A549 (cell line): ENCODE measurements at regions not wholly inside any gene's neighbourhood (a gene's known extent, or its start where the extent isn't known, plus 50 kb on each side); places are given as distances from the start of the nearest gene placed in this dataset.

ENCODE experiments used
- ATAC-seq, 2 experiments: fragments of 200-7000 bp in 1 of 2; fragments of >200 bp in 1 of 2; cut with Nextera tagmentation in 1 of 2; cut with Tn5 transposase in 1 of 2; 3 replicates each; pipeline versions ENCODE4 v1.8.0 to v1.9.1; 2018 to 2020; ENCODE audit warnings: mild to moderate bottlenecking in 1 of 2, moderate library complexity in 1 of 2
- CTCF ChIA-PET: fragments of 300-600 bp; sonication (Branson Sonifier 250); formaldehyde crosslinking; extraction: SDS; loops from one replicate; lab custom pipeline; 2021; ENCODE audit warnings: antibody characterized with exemption, inconsistent platforms; lab: Yijun Ruan, JAX
- POLR2A ChIA-PET: fragments of 350-600 bp; formaldehyde crosslinking; extraction: SDS; loops from one replicate; lab custom pipeline; 2021; ENCODE audit warnings: antibody characterized with exemption, inconsistent platforms; lab: Yijun Ruan, JAX
- DNase-seq, 2 experiments: peaks; one replicate each; pipeline versions ENCODE4 v3.0.0 to v3.0.0-alpha.2; 2011 to 2016; ENCODE audit warnings: low read depth in 1 of 2, low spot score in 1 of 2
- FAIRE-seq: peaks from 2 replicates; lab custom pipeline; 2011; peaks lifted over from hg19 to GRCh38; lab: Jason Lieb, UNC
- H3K27ac ChIP-seq, 2 experiments: fragments of >200 bp; sonication (Bioruptor Twin); formaldehyde crosslinking; 3 replicates each; pipeline ENCODE4 v1.5.1; 2016 to 2017
- H3K4me1 ChIP-seq: fragments of >200 bp; sonication (Bioruptor Twin); formaldehyde crosslinking; 3 replicates; pipeline ENCODE4 v1.6.1; 2016
- H3K4me2 ChIP-seq: fragments of >200 bp; sonication (Bioruptor Twin); formaldehyde crosslinking; 3 replicates; pipeline ENCODE4 v1.6.1; 2016
- H3K4me3 ChIP-seq: fragments of >200 bp; sonication (Bioruptor Twin); formaldehyde crosslinking; 3 replicates; pipeline ENCODE4 v1.5.1; 2016
- H3K9me3 ChIP-seq: fragments of >200 bp; sonication (Bioruptor Twin); formaldehyde crosslinking; 3 replicates; pipeline ENCODE4 v1.6.1; 2016
- CBX2 ChIP-seq: fragments of 200-600 bp; sonication (generic); IDR thresholded peaks from 2 replicates; pipeline ENCODE4 v1.6.1; 2016; ENCODE audit warnings: low read depth, mild to moderate bottlenecking, borderline replicate concordance
- CBX8 ChIP-seq: fragments of 200-600 bp; sonication (generic); IDR thresholded peaks from 2 replicates; pipeline ENCODE4 v1.6.1; 2016
- CHD4 ChIP-seq: fragments of 200-600 bp; sonication (generic); IDR thresholded peaks from 2 replicates; pipeline ENCODE4 v1.6.1; 2016; ENCODE audit warnings: antibody characterized with exemption, mild to moderate bottlenecking, borderline replicate concordance
- CTCF ChIP-seq: fragments of >200 bp; sonication (Bioruptor Twin); formaldehyde crosslinking; IDR thresholded peaks from 3 replicates; pipeline ENCODE4 v1.5.1; 2016
- EHF ChIP-seq: fragments of 250-450 bp; sonication (Bioruptor Pico); IDR thresholded peaks from 2 replicates; pipeline ENCODE4 v1.5.0; 2020; ENCODE audit warnings: mild to moderate bottlenecking
- EHMT2 ChIP-seq: fragments of 200-600 bp; sonication (generic); IDR thresholded peaks from 2 replicates; pipeline ENCODE4 v1.6.1; 2016; ENCODE audit warnings: antibody characterized with exemption, low read depth, mild to moderate bottlenecking, moderate library complexity
- ELK1 ChIP-seq: fragments of 150-350 bp; IDR thresholded peaks from 2 replicates; pipeline ENCODE4 v1.6.1; 2014; ENCODE audit warnings: low read depth, mild to moderate bottlenecking, low read length
- FOSL2 ChIP-seq, 2 experiments: fragments of 450-650 bp in 1 of 2; fragments of >200 bp in 1 of 2; sonication (Bioruptor Twin) in 1 of 2; formaldehyde crosslinking; IDR thresholded peaks; 2 replicates each; pipeline versions ENCODE4 v1.5.0 to v1.6.1; 2016 to 2020; ENCODE audit warnings: mild to moderate bottlenecking in 1 of 2, moderate library complexity in 1 of 2
- GATA3 ChIP-seq: IDR thresholded peaks from 2 replicates; pipeline ENCODE4 v1.6.1; 2012; ENCODE audit warnings: borderline replicate concordance
- HES2 ChIP-seq: fragments of >200 bp; sonication (Bioruptor Twin); formaldehyde crosslinking; IDR thresholded peaks from 2 replicates; pipeline ENCODE4 v1.6.1; 2016
- HEYL ChIP-seq: fragments of 250-450 bp; sonication (Bioruptor Pico); IDR thresholded peaks from 2 replicates; pipeline ENCODE4 v1.8.0; 2021; ENCODE audit warnings: mild to moderate bottlenecking, moderate library complexity
- HMGXB4 ChIP-seq: fragments of 250-450 bp; sonication (Bioruptor Pico); IDR thresholded peaks from 2 replicates; pipeline ENCODE4 v1.5.0; 2021; ENCODE audit warnings: mild to moderate bottlenecking, moderate library complexity, borderline replicate concordance
- HOXB13 ChIP-seq: fragments of 250-450 bp; sonication (Bioruptor Pico); IDR thresholded peaks from 2 replicates; pipeline ENCODE4 v1.5.0; 2020; ENCODE audit warnings: low read depth, mild to moderate bottlenecking, moderate library complexity
- HOXB5 ChIP-seq: fragments of 250-450 bp; sonication (Bioruptor Pico); IDR thresholded peaks from 2 replicates; pipeline ENCODE4 v1.5.0; 2020; ENCODE audit warnings: mild to moderate bottlenecking, moderate library complexity
- JUN ChIP-seq, 2 experiments: fragments of >200 bp; sonication (Bioruptor Twin); formaldehyde crosslinking; IDR thresholded peaks; 2 replicates in 1 of 2; 3 replicates in 1 of 2; pipeline ENCODE4 v1.6.1; 2016 to 2017
- JUNB ChIP-seq: fragments of >200 bp; sonication (Bioruptor Twin); formaldehyde crosslinking; IDR thresholded peaks from 2 replicates; pipeline ENCODE4 v1.6.1; 2016
- KDM1A ChIP-seq: fragments of 200-600 bp; sonication (generic); IDR thresholded peaks from 2 replicates; pipeline ENCODE4 v1.6.1; 2016; ENCODE audit warnings: low read depth, mild to moderate bottlenecking
- KDM5A ChIP-seq: fragments of 200-600 bp; sonication (generic); IDR thresholded peaks from 2 replicates; pipeline ENCODE4 v1.6.1; 2016; ENCODE audit warnings: antibody characterized with exemption, mild to moderate bottlenecking
- MYC ChIP-seq: IDR thresholded peaks from 2 replicates; pipeline ENCODE4 v1.6.1; 2012; ENCODE audit warnings: mild to moderate bottlenecking, inconsistent platforms, low read length, improper control_type of control experiment, borderline replicate concordance
- NPAS2 ChIP-seq: fragments of 250-450 bp; sonication (Bioruptor Pico); IDR thresholded peaks from 2 replicates; pipeline ENCODE4 v1.8.0; 2022; ENCODE audit warnings: mild to moderate bottlenecking, moderate library complexity, borderline replicate concordance
- NR3C1 ChIP-seq: fragments of >200 bp; sonication (Bioruptor Twin); formaldehyde crosslinking; IDR thresholded peaks from 3 replicates; pipeline ENCODE4 v1.6.1; 2017
- PBX3 ChIP-seq: IDR thresholded peaks from 2 replicates; pipeline ENCODE4 v1.6.1; 2012
- PHF8 ChIP-seq: fragments of 200-600 bp; sonication (generic); IDR thresholded peaks from 2 replicates; pipeline ENCODE4 v1.6.1; 2016; ENCODE audit warnings: low read depth, mild to moderate bottlenecking, antibody characterized with exemption, moderate library complexity, borderline replicate concordance
- POLR2AphosphoS2 ChIP-seq: conservative IDR thresholded peaks from 2 replicates; pipeline ENCODE4 v1.6.1; 2012; ENCODE audit warnings: low read length, improper control_type of control experiment, inconsistent platforms
- RARB ChIP-seq: fragments of 250-450 bp; sonication (Bioruptor Pico); IDR thresholded peaks from 2 replicates; pipeline ENCODE4 v1.8.0; 2021; ENCODE audit warnings: mild to moderate bottlenecking, moderate library complexity
- RNF2 ChIP-seq: fragments of 200-600 bp; sonication (generic); IDR thresholded peaks from 2 replicates; pipeline ENCODE4 v1.6.1; 2016; ENCODE audit warnings: low read depth, mild to moderate bottlenecking, antibody characterized with exemption, moderate library complexity, borderline replicate concordance
- SMC3 ChIP-seq: fragments of >200 bp; sonication (Bioruptor Twin); formaldehyde crosslinking; IDR thresholded peaks from 3 replicates; pipeline ENCODE4 v1.6.1; 2018; ENCODE audit warnings: inconsistent platforms
- SREBF2 ChIP-seq: fragments of 450-650 bp; IDR thresholded peaks from 2 replicates; pipeline ENCODE4 v1.6.1; 2014; ENCODE audit warnings: mild to moderate bottlenecking, moderate library complexity
- TP53 ChIP-seq: fragments of 250-450 bp; sonication (Bioruptor Pico); IDR thresholded peaks from 2 replicates; pipeline ENCODE4 v1.5.0; 2021; ENCODE audit warnings: mild to moderate bottlenecking, moderate library complexity
- ZC3H11A ChIP-seq: fragments of 450-650 bp; IDR thresholded peaks from 2 replicates; pipeline ENCODE4 v1.6.1; 2014; ENCODE audit warnings: antibody characterized with exemption, mild to moderate bottlenecking
- ZNF302 ChIP-seq: fragments of 250-450 bp; sonication (Bioruptor Pico); IDR thresholded peaks from 2 replicates; pipeline ENCODE4 v1.9.0; 2021; ENCODE audit warnings: inconsistent platforms, mild to moderate bottlenecking, moderate library complexity
- ZSCAN20 ChIP-seq: fragments of 250-450 bp; sonication (Bioruptor Pico); IDR thresholded peaks from 2 replicates; pipeline ENCODE4 v1.8.0; 2022; ENCODE audit warnings: mild to moderate bottlenecking, moderate library complexity
- WGBS: methylation state at CpG from one replicate; pipeline ENCODE4 v1.1.6; 2017; ENCODE audit errors: missing lambda C conversion rate; 5-methylcytosine and 5-hydroxymethylcytosine counted together

- Histone ChIP-seq H3K4me2 (no peak overlapping the region), H3K27ac (no peak overlapping the region), H3K4me1 (no peaks in the 10 kb centered on the region), H3K4me3 (no peak overlapping the region), H3K9me3 (no peaks in the 10 kb centered on the region)
- ChIA-PET CTCF (no interaction called here), POLR2A (no interaction called here)
- WGBS = 7% methylated on average over 4 of the region's 4 CpGs
- FAIRE-seq (no peak), DNase-seq (no peak), ATAC-seq (no peak)
- no peak for TF ChIP-seq HOXB13 (CRISPR knock-in tag)
- no peak for TF ChIP-seq POLR2AphosphoS2
- no peak for TF ChIP-seq HEYL (CRISPR knock-in tag)
- no peak for TF ChIP-seq FOSL2 (IDR thresholded peaks at IDR 0.05)
- TF ChIP-seq FOSL2 (CRISPR knock-in tag; IDR thresholded peaks at IDR 0.05) = no peak
- TF ChIP-seq JUNB = no peak
- TF ChIP-seq SREBF2 = no peak
- TF ChIP-seq EHMT2 = no peak
- no peak for TF ChIP-seq GATA3
Measured at GRCh38 chr1:5189384-5189783, 535.0 kb downstream of the AJAP1 start.

GRCh38 chr1:5165762-5166161, 511.4 kb downstream of the AJAP1 start:
- no peaks in the 10 kb centered on the region for H3K9me3 ChIP-seq
- no peak overlapping the region for H3K4me2 ChIP-seq
- H3K4me3 ChIP-seq = no peak overlapping the region
- H3K27ac ChIP-seq = no peak overlapping the region
- no peak for TF ChIP-seq PBX3
- TF ChIP-seq NPAS2 (CRISPR knock-in tag) = no peak
- no peak for TF ChIP-seq EHF (CRISPR knock-in tag)
- no peak for TF ChIP-seq HES2
- no peak for TF ChIP-seq HOXB5 (CRISPR knock-in tag)
- TF ChIP-seq SMC3 = no peak
- no peak for TF ChIP-seq ZNF302 (CRISPR knock-in tag)
- TF ChIP-seq HMGXB4 (CRISPR knock-in tag) = no peak
- TF ChIP-seq KDM5A = no peak
- TF ChIP-seq RARB (CRISPR knock-in tag) = no peak
- TF ChIP-seq MYC = no peak
- ATAC-seq (no peak), DNase-seq (no peak), FAIRE-seq (no peak)
- WGBS = 38% methylated on average over 8 of the region's 8 CpGs
- POLR2A ChIA-PET = no interaction called here
- CTCF ChIA-PET = no interaction called here
- H3K4me1 ChIP-seq = no peaks in the 10 kb centered on the region

- Histone ChIP-seq H3K4me1 (no peaks in the 10 kb centered on the region), H3K9me3 (no peaks in the 10 kb centered on the region), H3K27ac (no peak overlapping the region), H3K4me2 (no peak overlapping the region), H3K4me3 (no peak overlapping the region)
- no peak for ATAC-seq
- DNase-seq = no peak
- ChIA-PET POLR2A (no interaction called here), CTCF (no interaction called here)
- WGBS = 9% methylated on average over 5 of the region's 5 CpGs
- no peak for FAIRE-seq
- TF ChIP-seq CBX8 = no peak
- no peak for TF ChIP-seq JUN (IDR thresholded peaks at IDR 0.05)
- TF ChIP-seq KDM1A = no peak
- TF ChIP-seq ZSCAN20 (CRISPR knock-in tag) = no peak
- no peak for TF ChIP-seq ELK1
- TF ChIP-seq NR3C1 = no peak
- no peak for TF ChIP-seq CHD4
- no peak for TF ChIP-seq PHF8
- no peak for TF ChIP-seq ZC3H11A
- no peak for TF ChIP-seq RNF2
- TF ChIP-seq KDM5A = no peak
- no peak for TF ChIP-seq CBX2
- no peak for TF ChIP-seq TP53 (CRISPR knock-in tag)
- no peak for TF ChIP-seq CTCF
- TF ChIP-seq POLR2AphosphoS2 = no peak
Measured at GRCh38 chr1:5164158-5164557, 509.7 kb downstream of the AJAP1 start.
